ENCODE measurements at regions not wholly inside any gene's neighbourhood (a gene's known extent, or its start where the extent isn't known, plus 50 kb on each side); places are given as distances from the start of the nearest gene placed in this dataset.

DNA sequence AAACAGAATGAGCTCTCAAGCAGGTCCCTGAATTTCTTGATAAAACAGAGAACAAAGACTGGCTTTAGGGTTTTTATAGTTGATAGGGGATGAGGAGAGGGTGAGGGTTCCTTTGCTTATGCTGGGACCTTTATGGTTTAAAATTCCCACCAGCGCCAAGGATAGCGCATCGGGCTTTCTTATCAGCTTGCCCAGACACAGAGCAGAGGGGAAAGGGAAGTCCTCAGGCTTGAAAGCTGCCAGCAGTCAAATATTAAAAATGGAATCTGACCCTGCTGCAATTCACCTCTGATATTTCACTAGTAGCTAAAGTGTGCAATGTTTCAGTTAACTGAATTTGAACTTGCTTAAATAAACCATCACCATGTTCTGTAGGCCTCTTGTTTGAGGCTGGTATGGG lies 55.0 kb upstream of the EPHA3 start (continued):
- TF ChIP-seq ATF2 (tag by site-specific recombination; IDR thresholded peaks at IDR 0.05; ENCODE audit: low read depth): no peak

- Histone ChIP-seq H3K27ac (ENCODE audit: extremely low read depth, low read depth, low read length) (no peak overlapping the region), H3K9me3 (ENCODE audit: control insufficient read depth, insufficient read depth, low read depth, low read length) (no peaks in the 10 kb centered on the region), H3K4me3 (ENCODE audit: low read depth, low read length) (no peak overlapping the region), H3K4me1 (ENCODE audit: control insufficient read depth, insufficient read depth, low read length) (no peaks in the 10 kb centered on the region), H3K36me3 (ENCODE audit: control insufficient read depth in 2 of 2, insufficient read depth in 1 of 2, low read length in 2 of 2) (no peaks in the 10 kb centered on the region)
- ChIA-PET POLR2A (no interaction called here), CTCF (no interaction called here)
- TF ChIP-seq OSR2 (tag by site-specific recombination; IDR thresholded peaks at IDR 0.05) (no peak), ZNF146 (tag by site-specific recombination; IDR thresholded peaks at IDR 0.05) (no peak), PRDM6 (tag by site-specific recombination; IDR thresholded peaks at IDR 0.05) (no peak), ZNF114 (tag by site-specific recombination; IDR thresholded peaks at IDR 0.05) (no peak), ZNF133 (tag by site-specific recombination; IDR thresholded peaks at IDR 0.05) (no peak), ZNF473 (tag by site-specific recombination; IDR thresholded peaks at IDR 0.05) (no peak), ZNF701 (tag by site-specific recombination; IDR thresholded peaks at IDR 0.05) (no peak), ZSCAN16 (tag by site-specific recombination; IDR thresholded peaks at IDR 0.05) (no peak), OVOL3 (tag by site-specific recombination; IDR thresholded peaks at IDR 0.05) (no peak), HOXC10 (CRISPR knock-in tag; IDR thresholded peaks at IDR 0.05) (no peak), ZNF404 (tag by site-specific recombination; IDR thresholded peaks at IDR 0.05) (no peak), RBAK (tag by site-specific recombination; IDR thresholded peaks at IDR 0.05) (no peak), ZNF658 (tag by site-specific recombination; IDR thresholded peaks at IDR 0.05) (no peak), ZNF248 (tag by site-specific recombination; IDR thresholded peaks at IDR 0.05) (no peak), ZBTB7A (tag by site-specific recombination; IDR thresholded peaks at IDR 0.05; ENCODE audit: low read depth) (no peak), ZNF292 (tag by site-specific recombination; IDR thresholded peaks at IDR 0.05; ENCODE audit: borderline replicate concordance, low read depth) (no peak), ZNF138 (tag by site-specific recombination; IDR thresholded peaks at IDR 0.05; ENCODE audit: borderline replicate concordance) (no peak)
- TF ChIP-seq, protein P1, sequence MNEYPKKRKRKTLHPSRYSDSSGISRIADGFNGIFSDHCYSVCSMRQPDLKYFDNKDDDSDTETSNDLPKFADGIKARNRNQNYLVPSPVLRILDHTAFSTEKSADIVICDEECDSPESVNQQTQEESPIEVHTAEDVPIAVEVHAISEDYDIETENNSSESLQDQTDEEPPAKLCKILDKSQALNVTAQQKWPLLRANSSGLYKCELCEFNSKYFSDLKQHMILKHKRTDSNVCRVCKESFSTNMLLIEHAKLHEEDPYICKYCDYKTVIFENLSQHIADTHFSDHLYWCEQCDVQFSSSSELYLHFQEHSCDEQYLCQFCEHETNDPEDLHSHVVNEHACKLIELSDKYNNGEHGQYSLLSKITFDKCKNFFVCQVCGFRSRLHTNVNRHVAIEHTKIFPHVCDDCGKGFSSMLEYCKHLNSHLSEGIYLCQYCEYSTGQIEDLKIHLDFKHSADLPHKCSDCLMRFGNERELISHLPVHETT (tag by site-specific recombination; IDR thresholded peaks at IDR 0.05): no peak
- TF ChIP-seq, protein P2, sequence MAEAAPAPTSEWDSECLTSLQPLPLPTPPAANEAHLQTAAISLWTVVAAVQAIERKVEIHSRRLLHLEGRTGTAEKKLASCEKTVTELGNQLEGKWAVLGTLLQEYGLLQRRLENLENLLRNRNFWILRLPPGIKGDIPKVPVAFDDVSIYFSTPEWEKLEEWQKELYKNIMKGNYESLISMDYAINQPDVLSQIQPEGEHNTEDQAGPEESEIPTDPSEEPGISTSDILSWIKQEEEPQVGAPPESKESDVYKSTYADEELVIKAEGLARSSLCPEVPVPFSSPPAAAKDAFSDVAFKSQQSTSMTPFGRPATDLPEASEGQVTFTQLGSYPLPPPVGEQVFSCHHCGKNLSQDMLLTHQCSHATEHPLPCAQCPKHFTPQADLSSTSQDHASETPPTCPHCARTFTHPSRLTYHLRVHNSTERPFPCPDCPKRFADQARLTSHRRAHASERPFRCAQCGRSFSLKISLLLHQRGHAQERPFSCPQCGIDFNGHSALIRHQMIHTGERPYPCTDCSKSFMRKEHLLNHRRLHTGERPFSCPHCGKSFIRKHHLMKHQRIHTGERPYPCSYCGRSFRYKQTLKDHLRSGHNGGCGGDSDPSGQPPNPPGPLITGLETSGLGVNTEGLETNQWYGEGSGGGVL (tag by site-specific recombination; IDR thresholded peaks at IDR 0.05): no peak
Measured at GRCh38 chr3:89057398-89057797, 50.0 kb upstream of the EPHA3 start.

All from HEK293 (cell line).